K562 (cell line): ENCODE measurements at regions not wholly inside any gene's neighbourhood (a gene's known extent, or its start where the extent isn't known, plus 50 kb on each side); places are given as distances from the start of the nearest gene placed in this dataset.
"Not testable (repeated sequence)": the region's sequence is repeated elsewhere in the genome, so short reads cannot be mapped to it uniquely, and the experiment has no call there.

Experiments used
- CTCF ChIP-seq, 3 experiments: IDR thresholded peaks in 2 of 3; conservative IDR thresholded peaks in 1 of 3; 2 replicates each; pipeline ENCODE4 v1.5.1; 2011 to 2012; ENCODE audit warnings: low read length in 3 of 3, mild to moderate bottlenecking in 3 of 3, control low read depth in 2 of 3, improper control_type of control experiment in 1 of 3, inconsistent platforms in 1 of 3, low read depth in 1 of 3, mixed read lengths in 1 of 3, moderate library complexity in 1 of 3; ENCODE audit not compliant: insufficient read depth in 2 of 3
- FOSL1 ChIP-seq: fragments of 200-800 bp; sonication (Bioruptor generic); conservative IDR thresholded peaks from 2 replicates; pipeline ENCODE4 v1.6.1; 2016; ENCODE audit warnings: missing genetic modification characterization, missing compliant biosample characterization
- MAFG ChIP-seq: fragments of 450-650 bp; conservative IDR thresholded peaks from 2 replicates; pipeline ENCODE4 v1.6.1; 2016; ENCODE audit warnings: missing genetic modification characterization, missing compliant biosample characterization
- MLLT1 ChIP-seq, 2 experiments: fragments of 450-650 bp; IDR thresholded peaks; 2 replicates each; pipeline ENCODE4 v1.6.1; 2016
- SMARCA5 ChIP-seq: fragments of 450-650 bp; IDR thresholded peaks from 2 replicates; pipeline ENCODE4 v1.6.1; 2016
- SMC3 ChIP-seq: conservative IDR thresholded peaks from 2 replicates; pipeline ENCODE4 v1.6.1; 2011; ENCODE audit warnings: low read depth, low read length, improper control_type of control experiment; ENCODE audit not compliant: insufficient read depth
- SRF ChIP-seq, 2 experiments: fragments of 250-450, 450-650 bp in 1 of 2; sonication (Bioruptor Pico) in 1 of 2; sonication (generic) in 1 of 2; formaldehyde crosslinking; IDR thresholded peaks; 2 replicates each; pipeline versions ENCODE4 v1.5.0 to v1.5.1; 2020 to 2022; ENCODE audit warnings: mild to moderate bottlenecking in 1 of 2, missing genetic modification reagents in 1 of 2
- ZFP1 ChIP-seq: fragments of 450-650 bp; formaldehyde crosslinking; IDR thresholded peaks from 2 replicates; pipeline ENCODE4 v1.4.0; 2020; ENCODE audit warnings: mild to moderate bottlenecking, mixed read lengths
- ZNF384 ChIP-seq: IDR thresholded peaks from 2 replicates; pipeline ENCODE4 v1.6.1; 2012; ENCODE audit warnings: low read depth, low read length, improper control_type of control experiment

- not testable (repeated sequence) for TF ChIP-seq ZNF384; SRF (CRISPR knock-in tag; IDR thresholded peaks at IDR 0.05); FOSL1; CTCF (IDR thresholded peaks at IDR 0.05 in 2 of 3, conservative IDR thresholded peaks at IDR 0.05 in 1 of 3; ENCODE audit: insufficient read depth in 2 of 3, low read depth in 1 of 3, low read length in 3 of 3); MAFG (tag); SMARCA5; ZFP1 (CRISPR knock-in tag); MLLT1 (IDR thresholded peaks at IDR 0.05); SMC3
These were observed 121.1 kb downstream of the FAM72C start for GRCh38 chr1:143850637-143851036.
